Uterus (tissue), 3 donors: ENCODE measurements at regions not wholly inside any gene's neighbourhood (a gene's known extent, or its start where the extent isn't known, plus 50 kb on each side); places are given as distances from the start of the nearest gene placed in this dataset.

ENCODE experiments used
- DNase-seq, 2 donors: peaks; one replicate each; pipeline ENCODE4 v3.0.0-alpha.2; 2019 to 2020
- H3K27ac ChIP-seq, 2 donors: fragments of 200-600 bp; sonication (generic); 1 replicate in 1 of 2; 2 replicates in 1 of 2; pipeline ENCODE4 v1.5.1; 2016 to 2018
- H3K27me3 ChIP-seq, 2 donors: fragments of 200-600 bp; sonication (generic); one replicate each; pipeline ENCODE4 v1.5.1; 2018 to 2019; ENCODE audit warnings: control low read depth in 1 of 2
- H3K36me3 ChIP-seq, 2 donors: fragments of 200-600 bp; sonication (generic); one replicate each; pipeline ENCODE4 v1.5.1; 2019; ENCODE audit warnings: control low read depth in 1 of 2
- H3K4me1 ChIP-seq, 2 donors: fragments of 200-600 bp; sonication (generic); one replicate each; pipeline ENCODE4 v1.5.1; 2018 to 2019; ENCODE audit warnings: control low read depth in 1 of 2
- H3K4me3 ChIP-seq, 2 donors: fragments of 200-600 bp; sonication (generic); 1 replicate in 1 of 2; 2 replicates in 1 of 2; pipeline ENCODE4 v1.5.1; 2018 to 2019; ENCODE audit warnings: mild to moderate bottlenecking in 1 of 2
- H3K9me3 ChIP-seq, 2 donors: fragments of 200-600 bp; sonication (generic); one replicate each; pipeline ENCODE4 v1.5.1; 2019; ENCODE audit warnings: control low read depth in 1 of 2
- CTCF ChIP-seq, 4 experiments: fragments of 200-600 bp in 2 of 4; fragments of 450-650 bp in 2 of 4; sonication (generic) in 2 of 4; IDR thresholded peaks; one replicate each; pipeline ENCODE4 v1.5.1; 2016 to 2019; ENCODE audit warnings: antibody characterized with exemption in 4 of 4, mild to moderate bottlenecking in 2 of 4, moderate library complexity in 1 of 4
- POLR2A ChIP-seq, 2 donors: fragments of 450-650 bp; IDR thresholded peaks; one replicate each; pipeline ENCODE4 v1.6.1; 2016; ENCODE audit warnings: antibody characterized with exemption in 2 of 2, mild to moderate bottlenecking in 1 of 2, moderate library complexity in 1 of 2
- intact Hi-C: fragments of 100-400 bp; cut with DNase I; formaldehyde crosslinking; loops from one replicate; pipeline ENCODE4 v1.15.1; 2023; ENCODE audit warnings: low total_unique reads
- donor health status: DM: yes; HTN: yes; CAD: no.

- H3K4me3 ChIP-seq, result no peak overlapping the region
- H3K4me1 ChIP-seq, result no peaks in the 10 kb centered on the region
- no peaks in the 10 kb centered on the region for H3K36me3 ChIP-seq
- TF ChIP-seq CTCF (IDR thresholded peaks at IDR 0.05), result no peak
- no peak overlapping the region for H3K27ac ChIP-seq
- no peaks in the 10 kb centered on the region for H3K9me3 ChIP-seq
- intact Hi-C loops, result no loop called here
- no peaks in the 10 kb centered on the region for H3K27me3 ChIP-seq
- DNase-seq, result no peak
Measured at GRCh38 chr9:129289883-129290282, 111.8 kb upstream of the IER5L start.

GRCh38 chr9:129289131-129289731 lies 111.2 kb upstream of the IER5L start:
- Histone ChIP-seq H3K27me3 (no peaks in the 10 kb centered on the region), H3K4me3 (no peak overlapping the region), H3K9me3 (no peaks in the 10 kb centered on the region), H3K36me3 (no peaks in the 10 kb centered on the region), H3K4me1 (no peaks in the 10 kb centered on the region), H3K27ac (no peak overlapping the region)
- DNase-seq, result peak in 1 of 2 donors; percentile 7
- intact Hi-C loops, result no loop called here
- TF ChIP-seq POLR2A (IDR thresholded peaks at IDR 0.05) (no peak), CTCF (IDR thresholded peaks at IDR 0.05) (no peak)

GRCh38 chr9:129287619-129288305 lies 109.7 kb upstream of the IER5L start:
- Histone ChIP-seq H3K36me3 (no peaks in the 10 kb centered on the region), H3K4me3 (no peak overlapping the region), H3K9me3 (no peaks in the 10 kb centered on the region), H3K4me1 (no peaks in the 10 kb centered on the region), H3K27ac (no peak overlapping the region), H3K27me3 (no peaks in the 10 kb centered on the region)
- TF ChIP-seq POLR2A (IDR thresholded peaks at IDR 0.05) (no peak), CTCF (IDR thresholded peaks at IDR 0.05) (no peak)
- DNase-seq, result peak in 1 of 2 donors; percentile 6
- intact Hi-C loops, result no loop called here

GRCh38 chr9:129285979-129286772 lies 108.1 kb upstream of the IER5L start:
- intact Hi-C loops, result no loop called here
- Histone ChIP-seq H3K9me3 (no peaks in the 10 kb centered on the region), H3K4me3 (no peak overlapping the region), H3K27me3 (no peaks in the 10 kb centered on the region), H3K36me3 (no peaks in the 10 kb centered on the region), H3K4me1 (no peaks in the 10 kb centered on the region), H3K27ac (no peak overlapping the region)
- DNase-seq, result peak in 1 of 2 donors; percentile 11
- TF ChIP-seq CTCF (IDR thresholded peaks at IDR 0.05) (no peak), POLR2A (IDR thresholded peaks at IDR 0.05) (no peak)

- no peaks in the 10 kb centered on the region for H3K36me3 ChIP-seq
- H3K27ac ChIP-seq, result no peak overlapping the region
- H3K9me3 ChIP-seq, result no peaks in the 10 kb centered on the region
- TF ChIP-seq CTCF (IDR thresholded peaks at IDR 0.05) (no peak), POLR2A (IDR thresholded peaks at IDR 0.05) (no peak)
- H3K27me3 ChIP-seq, result no peaks in the 10 kb centered on the region
- intact Hi-C loops, result no loop called here
- no peaks in the 10 kb centered on the region for H3K4me1 ChIP-seq
- H3K4me3 ChIP-seq, result no peak overlapping the region
- no peak for DNase-seq
Measured at GRCh38 chr9:129285382-129285781, 107.3 kb upstream of the IER5L start.
